Hepatocyte (in vitro differentiated cells): ENCODE measurements at regions not wholly inside any gene's neighbourhood (a gene's known extent, or its start where the extent isn't known, plus 50 kb on each side); places are given as distances from the start of the nearest gene placed in this dataset.

ENCODE experiments used
- CTCF ChIP-seq: fragments of 200-600 bp; sonication (generic); IDR thresholded peaks from 2 replicates; pipeline ENCODE4 v1.5.1; 2016; ENCODE audit warnings: antibody characterized with exemption, mild to moderate bottlenecking; ENCODE audit not compliant: poor library complexity
- EZH2phosphoT487 ChIP-seq: fragments of 200-600 bp; sonication (generic); IDR thresholded peaks from one replicate; pipeline ENCODE4 v1.6.1; 2018; ENCODE audit warnings: antibody characterized with exemption, mild to moderate bottlenecking, low read depth, moderate library complexity; ENCODE audit not compliant: unreplicated experiment, severe bottlenecking

DNA sequence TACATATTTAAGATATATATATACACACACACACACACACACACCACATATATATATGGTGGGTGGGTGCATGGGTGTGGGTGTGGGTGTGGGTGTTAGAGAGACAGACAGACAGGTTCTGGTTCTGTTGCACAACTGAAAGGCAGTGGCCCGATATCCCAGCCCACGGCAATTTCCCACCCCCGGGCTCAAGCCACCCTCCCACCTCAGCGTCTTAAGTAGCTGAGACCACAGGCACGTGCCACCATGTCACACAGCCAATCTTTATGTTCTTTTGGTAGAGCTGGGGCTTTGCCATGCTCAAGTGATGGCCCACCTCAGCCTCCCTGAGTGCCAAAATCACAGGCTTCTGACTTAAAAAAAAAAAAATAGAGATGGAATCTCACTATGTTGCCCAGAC, 417.8 kb upstream of the FOXG1 start:
- TF ChIP-seq CTCF (no peak), EZH2phosphoT487 (no peak)
